CD14-positive monocyte (primary cell): ENCODE measurements at regions not wholly inside any gene's neighbourhood (a gene's known extent, or its start where the extent isn't known, plus 50 kb on each side); places are given as distances from the start of the nearest gene placed in this dataset.

ENCODE experiments used
- DNase-seq, 3 donors: peaks; one replicate each; pipeline ENCODE4 v3.0.0-alpha.2; 2011 to 2022
- H2AFZ ChIP-seq: 2 replicates; pipeline ENCODE4 v1.6.0; 2012; ENCODE audit warnings: mild to moderate bottlenecking, low read depth, low read length, inconsistent platforms; ENCODE audit not compliant: insufficient read depth, poor library complexity, severe bottlenecking
- H3K27ac ChIP-seq, 2 donors: 1 replicate in 1 of 2; 2 replicates in 1 of 2; pipeline ENCODE4 v1.5.1; 2012 to 2013; ENCODE audit warnings: low read length in 2 of 2, control low read depth in 1 of 2, inconsistent platforms in 1 of 2, low read depth in 1 of 2, mild to moderate bottlenecking in 1 of 2
- H3K27me3 ChIP-seq, 2 donors: one replicate each; pipeline versions ENCODE4 v1.6.0 to v1.6.1; 2011 to 2013; ENCODE audit warnings: low read length in 2 of 2; ENCODE audit not compliant: control insufficient read depth in 2 of 2, insufficient read depth in 2 of 2
- H3K36me3 ChIP-seq, 2 donors: replicated peaks in 1 of 2; 1 replicate in 1 of 2; 2 replicates in 1 of 2; pipeline versions ENCODE4 v1.5.1 to v1.6.1; 2012 to 2013; ENCODE audit warnings: low read length in 2 of 2, control low read depth in 1 of 2, inconsistent platforms in 1 of 2, mild to moderate bottlenecking in 1 of 2; ENCODE audit not compliant: insufficient read depth in 2 of 2, control insufficient read depth in 1 of 2
- H3K4me1 ChIP-seq, 2 donors: 1 replicate in 1 of 2; 2 replicates in 1 of 2; pipeline versions ENCODE4 v1.5.1 to v1.6.1; 2012 to 2013; ENCODE audit warnings: low read length in 2 of 2, control low read depth in 1 of 2, inconsistent platforms in 1 of 2, mild to moderate bottlenecking in 1 of 2, moderate library complexity in 1 of 2; ENCODE audit not compliant: insufficient read depth in 2 of 2, control insufficient read depth in 1 of 2
- H3K4me2 ChIP-seq: replicated peaks from 2 replicates; pipeline ENCODE3; 2012; ENCODE audit warnings: low read length, moderate library complexity, mild to moderate bottlenecking; ENCODE audit not compliant: poor library complexity, severe bottlenecking; ENCODE audit errors: extremely low read depth
- H3K4me3 ChIP-seq, 3 experiments: fragments of 200-600 bp in 1 of 3; sonication (generic) in 1 of 3; replicated peaks in 1 of 3; 1 replicate in 2 of 3; 2 replicates in 1 of 3; pipeline ENCODE4 v1.5.1; 2011 to 2013; ENCODE audit warnings: low read length in 3 of 3, mild to moderate bottlenecking in 3 of 3, control low read depth in 2 of 3, low read depth in 2 of 3, inconsistent platforms in 1 of 3, moderate library complexity in 1 of 3
- H3K79me2 ChIP-seq: 2 replicates; pipeline ENCODE4 v1.6.0; 2012; ENCODE audit warnings: mild to moderate bottlenecking, control low read depth, inconsistent platforms, low read length, moderate library complexity; ENCODE audit not compliant: insufficient read depth
- H3K9ac ChIP-seq: 2 replicates; pipeline ENCODE4 v1.6.0; 2017; ENCODE audit warnings: low read length, mild to moderate bottlenecking; ENCODE audit not compliant: insufficient read depth, poor library complexity, severe bottlenecking
- H3K9me3 ChIP-seq, 2 donors: replicated peaks in 1 of 2; 1 replicate in 1 of 2; 2 replicates in 1 of 2; pipeline versions ENCODE4 v1.5.1 to v1.6.1; 2012 to 2013; ENCODE audit warnings: low read length in 2 of 2, control low read depth in 1 of 2; ENCODE audit not compliant: control insufficient read depth in 1 of 2, insufficient read depth in 1 of 2
- H4K20me1 ChIP-seq: 2 replicates; pipeline ENCODE4 v1.6.0; 2012; ENCODE audit warnings: mild to moderate bottlenecking, low read length, control low read depth, moderate library complexity; ENCODE audit not compliant: insufficient read depth
- H3K27ac Mint-ChIP-seq, 7 donors: one replicate each; pipeline ENCODE4 v1.8.0; 2020; ENCODE audit warnings: mild to moderate bottlenecking in 7 of 7, mixed read lengths in 7 of 7, moderate library complexity in 6 of 7, inconsistent platforms in 2 of 7
- H3K27me3 Mint-ChIP-seq, 3 donors: one replicate each; pipeline ENCODE4 v1.8.0; 2021 to 2022; ENCODE audit warnings: low read depth in 3 of 3, mild to moderate bottlenecking in 3 of 3, mixed read lengths in 3 of 3, moderate library complexity in 3 of 3, inconsistent platforms in 1 of 3
- H3K36me3 Mint-ChIP-seq, 2 donors: one replicate each; pipeline ENCODE4 v1.8.0; 2020; ENCODE audit warnings: mixed read lengths in 2 of 2, inconsistent platforms in 1 of 2, mild to moderate bottlenecking in 1 of 2
- H3K4me1 Mint-ChIP-seq: one replicate; pipeline ENCODE4 v1.8.0; 2020; ENCODE audit warnings: mild to moderate bottlenecking, mixed read lengths
- H3K4me3 Mint-ChIP-seq, 2 donors: one replicate each; pipeline ENCODE4 v1.8.0; 2020; ENCODE audit warnings: mild to moderate bottlenecking in 2 of 2, mixed read lengths in 2 of 2, moderate library complexity in 1 of 2
- H3K9me3 Mint-ChIP-seq, 7 donors: one replicate each; pipeline ENCODE4 v1.8.0; 2020 to 2022; ENCODE audit warnings: mixed read lengths in 7 of 7, mild to moderate bottlenecking in 6 of 7, moderate library complexity in 6 of 7, inconsistent platforms in 2 of 7
- CTCF ChIP-seq: fragments of 200-600 bp; IDR thresholded peaks from one replicate; pipeline ENCODE4 v1.8.0; 2022; ENCODE audit warnings: antibody characterized with exemption, mild to moderate bottlenecking
- WGBS: methylation state at CpG from one replicate; pipeline ENCODE4 v1.1.5; 2013; ENCODE audit warnings: missing lambda C conversion rate; ENCODE audit not compliant: insufficient coverage; 5-methylcytosine and 5-hydroxymethylcytosine counted together
- intact Hi-C, 2 donors: fragments of 100-400 bp; cut with micrococcal nuclease; formaldehyde crosslinking; loops; one replicate each; pipeline versions ENCODE4 v1.15.0 to v1.15.1; 2023

- Histone ChIP-seq H2AFZ (no peak overlapping the region), H3K4me3 (no peak overlapping the region), H3K27me3 (no peaks in the 10 kb centered on the region), H3K4me1 (peaks cover 0 to 6% of the 10 kb centered on the region in 2 donors), H3K36me3 (no peaks in the 10 kb centered on the region), H3K9me3 (no peaks in the 10 kb centered on the region), H3K79me2 (no peaks in the 10 kb centered on the region), H3K9ac (no peak overlapping the region), H3K27ac (no peak overlapping the region), H3K4me2 (no peak overlapping the region), H4K20me1 (no peaks in the 10 kb centered on the region)
- DNase-seq: no peak
- H3K4me3 Mint-ChIP-seq: no peak overlapping the region
- peaks cover 0 to 14% (median 5%) of the 10 kb centered on the region in 7 donors for H3K9me3 Mint-ChIP-seq
- H3K27ac Mint-ChIP-seq: no peak overlapping the region
- no CpG with 5 or more reads among the region's 1 CpG for WGBS
- intact Hi-C loops: no loop called here
- no peak for TF ChIP-seq CTCF
- H3K27me3 Mint-ChIP-seq: peaks cover 0 to 6% (median 4%) of the 10 kb centered on the region in 3 donors
- H3K4me1 Mint-ChIP-seq: peaks cover 8% of the 10 kb centered on the region
- no peaks in the 10 kb centered on the region for H3K36me3 Mint-ChIP-seq
Observed at GRCh38 chrX:68978655-68979054, 149.8 kb downstream of the EFNB1 start.

GRCh38 chrX:68978255-68978654 lies 149.4 kb downstream of the EFNB1 start:
- no peak for TF ChIP-seq CTCF
- H3K27me3 ChIP-seq: no peaks in the 10 kb centered on the region
- H3K4me3 ChIP-seq: no peak overlapping the region
- H3K79me2 ChIP-seq: no peaks in the 10 kb centered on the region
- H3K36me3 ChIP-seq: no peaks in the 10 kb centered on the region
- no peak overlapping the region for H2AFZ ChIP-seq
- intact Hi-C loops: no loop called here
- no CpG with 5 or more reads among the region's 7 CpGs for WGBS
- H4K20me1 ChIP-seq: no peaks in the 10 kb centered on the region
- no peaks in the 10 kb centered on the region for H3K9me3 ChIP-seq
- no peak overlapping the region for H3K4me2 ChIP-seq
- peaks cover 0 to 6% of the 10 kb centered on the region in 2 donors for H3K4me1 ChIP-seq
- H3K27ac Mint-ChIP-seq: no peak overlapping the region
- H3K27me3 Mint-ChIP-seq: peaks cover 0 to 4% (median 4%) of the 10 kb centered on the region in 3 donors
- H3K9ac ChIP-seq: no peak overlapping the region
- no peak for DNase-seq
- H3K27ac ChIP-seq: no peak overlapping the region
- peaks cover 2 to 14% (median 5%) of the 10 kb centered on the region in 7 donors for H3K9me3 Mint-ChIP-seq
- H3K36me3 Mint-ChIP-seq: no peaks in the 10 kb centered on the region
- H3K4me3 Mint-ChIP-seq: no peak overlapping the region
- peaks cover 8% of the 10 kb centered on the region for H3K4me1 Mint-ChIP-seq
